Activated B cell treated with CpG ODN at 0.5 μM for 24 hours (primary cell): ENCODE measurements at regions not wholly inside any gene's neighbourhood (a gene's known extent, or its start where the extent isn't known, plus 50 kb on each side); places are given as distances from the start of the nearest gene placed in this dataset.
"Not testable (repeated sequence)": the region's sequence is repeated elsewhere in the genome, so short reads cannot be mapped to it uniquely, and the experiment has no call there.

Source experiments
- ATAC-seq: fragments of 200-7000 bp; cut with Tn5 transposase; one replicate; pipeline ENCODE4 v1.10.0; 2021; ENCODE audit warnings: low read depth, mild to moderate bottlenecking, moderate library complexity
- CTCF ChIA-PET: fragments of 350-600 bp; sonication (Branson Sonifier 250); formaldehyde crosslinking; loops from one replicate; lab custom pipeline; 2021; ENCODE audit warnings: antibody characterized with exemption; lab: Charles Lee
- POLR2A ChIA-PET: fragments of 350-600 bp; sonication (Branson Sonifier 250); formaldehyde crosslinking; loops from one replicate; lab custom pipeline; 2021; ENCODE audit warnings: antibody characterized with exemption; lab: Charles Lee
- DNase-seq: peaks from one replicate; pipeline ENCODE4 v3.0.0; 2022
- H3K27ac Mint-ChIP-seq: one replicate; pipeline ENCODE4 v1.8.0; 2020; ENCODE audit warnings: mixed read lengths
- H3K27me3 Mint-ChIP-seq: one replicate; pipeline ENCODE4 v1.8.0; 2021; ENCODE audit warnings: mixed read lengths
- H3K36me3 Mint-ChIP-seq: one replicate; pipeline ENCODE4 v1.8.0; 2021; ENCODE audit warnings: low read depth, mixed read lengths
- H3K4me1 Mint-ChIP-seq: one replicate; pipeline ENCODE4 v1.8.0; 2021; ENCODE audit warnings: mixed read lengths
- H3K4me3 Mint-ChIP-seq: one replicate; pipeline ENCODE4 v1.8.0; 2020; ENCODE audit warnings: mild to moderate bottlenecking, mixed read lengths
- H3K9me3 Mint-ChIP-seq: one replicate; pipeline ENCODE4 v1.8.0; 2020; ENCODE audit warnings: mixed read lengths
- CTCF ChIP-seq: fragments of 200-600 bp; IDR thresholded peaks from one replicate; pipeline ENCODE4 v1.8.0; 2022; ENCODE audit warnings: antibody characterized with exemption, mild to moderate bottlenecking
- intact Hi-C: fragments of 100-400 bp; cut with micrococcal nuclease; formaldehyde crosslinking; loops from one replicate; pipeline ENCODE4 v1.15.1; 2024

GRCh38 chr3:10109-10996 lies 186.2 kb upstream of the CHL1 start:
- H3K4me1 Mint-ChIP-seq, H3K4me3 Mint-ChIP-seq, H3K27me3 Mint-ChIP-seq, ATAC-seq, H3K9me3 Mint-ChIP-seq, H3K27ac Mint-ChIP-seq, DNase-seq, CTCF ChIA-PET, intact Hi-C loops, H3K36me3 Mint-ChIP-seq, POLR2A ChIA-PET: not testable (repeated sequence)

GRCh38 chr3:11734-12133 lies 184.8 kb upstream of the CHL1 start:
- TF ChIP-seq CTCF = no peak
- H3K27ac Mint-ChIP-seq = no peak overlapping the region
- H3K27me3 Mint-ChIP-seq = no peaks in the 10 kb centered on the region
- intact Hi-C loops = no loop called here
- H3K4me1 Mint-ChIP-seq = no peaks in the 10 kb centered on the region
- no peak overlapping the region for H3K4me3 Mint-ChIP-seq
- no peak for ATAC-seq
- POLR2A ChIA-PET = no interaction called here
- CTCF ChIA-PET = no interaction called here
- DNase-seq = no peak
- no peaks in the 10 kb centered on the region for H3K36me3 Mint-ChIP-seq
- peaks cover 5% of the 10 kb centered on the region for H3K9me3 Mint-ChIP-seq

GRCh38 chr3:14652-15051 lies 181.9 kb upstream of the CHL1 start:
- Mint-ChIP-seq H3K4me3 (no peak overlapping the region), H3K9me3 (peaks cover 5% of the 10 kb centered on the region), H3K27ac (no peak overlapping the region), H3K27me3 (no peaks in the 10 kb centered on the region), H3K4me1 (no peaks in the 10 kb centered on the region), H3K36me3 (no peaks in the 10 kb centered on the region)
- ATAC-seq (no peak), DNase-seq (no peak)
- TF ChIP-seq CTCF = no peak
- ChIA-PET CTCF (no interaction called here), POLR2A (no interaction called here)
- intact Hi-C loops = no loop called here

DNA sequence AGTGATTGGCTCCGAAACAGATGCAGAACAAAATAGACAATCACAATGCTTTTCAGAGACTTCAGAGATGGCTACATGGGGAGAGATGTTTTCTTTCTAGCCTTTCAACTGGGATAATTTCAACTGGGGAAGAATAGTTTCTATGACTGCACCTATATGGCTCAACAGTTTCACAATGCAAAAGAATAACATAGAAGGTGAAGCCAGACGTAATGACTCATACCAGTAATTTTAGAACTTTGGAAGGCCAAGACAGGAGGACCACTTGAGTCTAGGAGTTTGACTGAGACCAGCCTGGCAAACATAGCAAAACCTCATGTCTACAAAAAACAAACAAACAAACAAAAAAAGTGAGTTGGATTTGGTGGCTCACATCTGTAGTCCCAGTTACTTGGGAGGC lies 180.2 kb upstream of the CHL1 start:
- H3K9me3 Mint-ChIP-seq = peaks cover 5% of the 10 kb centered on the region
- ATAC-seq (no peak), DNase-seq (no peak)
- TF ChIP-seq CTCF = no peak
- intact Hi-C loops = no loop called here
- ChIA-PET CTCF (no interaction called here), POLR2A (no interaction called here)
- H3K27me3 Mint-ChIP-seq = peaks cover 3% of the 10 kb centered on the region
- H3K27ac Mint-ChIP-seq = no peak overlapping the region
- no peaks in the 10 kb centered on the region for H3K36me3 Mint-ChIP-seq
- H3K4me1 Mint-ChIP-seq = no peaks in the 10 kb centered on the region
- no peak overlapping the region for H3K4me3 Mint-ChIP-seq

DNA sequence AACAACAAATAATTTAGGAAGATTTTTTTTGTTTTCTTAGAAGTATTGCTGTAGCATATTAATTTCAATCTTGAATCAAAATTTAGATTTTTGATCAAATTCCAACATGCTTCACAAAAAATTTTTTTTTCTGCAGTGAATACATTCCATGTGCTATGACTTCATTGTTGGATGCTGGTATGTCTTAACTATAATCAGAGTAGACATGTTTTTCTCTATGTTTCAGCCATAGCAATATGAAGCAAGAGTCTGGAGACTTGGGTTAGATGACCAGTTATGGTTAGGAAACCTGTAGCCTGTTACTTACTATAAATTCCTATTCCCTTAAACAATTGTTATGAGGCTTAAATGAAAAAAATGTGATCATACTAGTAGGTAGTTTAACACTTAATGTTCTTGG lies 176.1 kb upstream of the CHL1 start:
- Mint-ChIP-seq H3K9me3 (no peaks in the 10 kb centered on the region), H3K36me3 (no peaks in the 10 kb centered on the region), H3K4me1 (no peaks in the 10 kb centered on the region), H3K27ac (no peak overlapping the region), H3K27me3 (peaks cover 11% of the 10 kb centered on the region), H3K4me3 (no peak overlapping the region)
- ChIA-PET POLR2A (no interaction called here), CTCF (no interaction called here)
- ATAC-seq = no peak
- TF ChIP-seq CTCF = no peak
- intact Hi-C loops = no loop called here
- DNase-seq = no peak
